GM20000 (cell line): ENCODE measurements at regions not wholly inside any gene's neighbourhood (a gene's known extent, or its start where the extent isn't known, plus 50 kb on each side); places are given as distances from the start of the nearest gene placed in this dataset.

Source experiments
- DNase-seq: peaks from one replicate; pipeline ENCODE4 v3.0.0; 2012; ENCODE audit warnings: low spot score
- TF ChIP-seq, protein P1 (sequence below): IDR thresholded peaks from 2 replicates; pipeline ENCODE4 v1.5.1; 2012; ENCODE audit warnings: mild to moderate bottlenecking, control low read depth; ENCODE audit errors: extremely low read depth, missing control alignments

DNA sequence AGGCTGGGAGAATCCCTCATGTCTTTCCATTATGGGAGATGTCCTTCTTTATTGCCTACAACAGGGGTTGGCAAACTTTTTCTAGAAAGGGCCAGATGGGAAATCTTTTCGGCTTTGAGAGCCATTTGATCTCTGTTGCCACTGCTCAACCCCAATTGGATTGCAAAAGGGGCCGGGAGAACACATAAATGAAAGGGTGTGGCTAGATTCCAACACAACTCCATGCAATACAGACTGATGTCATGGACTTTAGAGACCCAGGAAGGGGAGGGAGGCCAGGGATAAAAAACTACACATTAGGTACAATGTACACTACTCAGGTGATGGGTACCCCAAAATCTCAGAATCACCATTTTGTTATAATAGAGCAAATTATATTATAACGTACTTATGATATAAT is 97.6 kb upstream of the SIM2 start:
- DNase-seq: no peak
- TF ChIP-seq, protein P1, sequence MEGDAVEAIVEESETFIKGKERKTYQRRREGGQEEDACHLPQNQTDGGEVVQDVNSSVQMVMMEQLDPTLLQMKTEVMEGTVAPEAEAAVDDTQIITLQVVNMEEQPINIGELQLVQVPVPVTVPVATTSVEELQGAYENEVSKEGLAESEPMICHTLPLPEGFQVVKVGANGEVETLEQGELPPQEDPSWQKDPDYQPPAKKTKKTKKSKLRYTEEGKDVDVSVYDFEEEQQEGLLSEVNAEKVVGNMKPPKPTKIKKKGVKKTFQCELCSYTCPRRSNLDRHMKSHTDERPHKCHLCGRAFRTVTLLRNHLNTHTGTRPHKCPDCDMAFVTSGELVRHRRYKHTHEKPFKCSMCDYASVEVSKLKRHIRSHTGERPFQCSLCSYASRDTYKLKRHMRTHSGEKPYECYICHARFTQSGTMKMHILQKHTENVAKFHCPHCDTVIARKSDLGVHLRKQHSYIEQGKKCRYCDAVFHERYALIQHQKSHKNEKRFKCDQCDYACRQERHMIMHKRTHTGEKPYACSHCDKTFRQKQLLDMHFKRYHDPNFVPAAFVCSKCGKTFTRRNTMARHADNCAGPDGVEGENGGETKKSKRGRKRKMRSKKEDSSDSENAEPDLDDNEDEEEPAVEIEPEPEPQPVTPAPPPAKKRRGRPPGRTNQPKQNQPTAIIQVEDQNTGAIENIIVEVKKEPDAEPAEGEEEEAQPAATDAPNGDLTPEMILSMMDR: no peak

DNA sequence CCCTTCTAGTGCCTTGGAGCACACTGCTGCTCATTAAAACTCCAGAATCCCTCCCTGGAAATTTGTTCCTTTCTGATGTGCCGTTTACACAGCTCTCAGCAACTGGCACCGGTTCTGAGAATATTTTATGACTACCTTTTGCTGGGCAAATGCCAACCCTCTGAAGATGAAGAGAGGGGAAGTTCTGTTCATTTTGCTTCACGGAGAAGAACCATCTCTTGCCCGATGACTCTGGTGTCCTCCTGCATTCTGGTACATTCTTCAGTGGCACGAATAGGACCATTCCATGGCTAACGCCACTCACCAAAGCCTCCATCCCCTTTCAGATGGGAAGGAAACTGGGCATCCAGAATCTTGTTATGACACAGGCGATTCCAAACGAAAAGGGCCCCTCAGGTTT is 96.2 kb upstream of the SIM2 start:
- TF ChIP-seq, protein P1: no peak
- no peak for DNase-seq

DNA sequence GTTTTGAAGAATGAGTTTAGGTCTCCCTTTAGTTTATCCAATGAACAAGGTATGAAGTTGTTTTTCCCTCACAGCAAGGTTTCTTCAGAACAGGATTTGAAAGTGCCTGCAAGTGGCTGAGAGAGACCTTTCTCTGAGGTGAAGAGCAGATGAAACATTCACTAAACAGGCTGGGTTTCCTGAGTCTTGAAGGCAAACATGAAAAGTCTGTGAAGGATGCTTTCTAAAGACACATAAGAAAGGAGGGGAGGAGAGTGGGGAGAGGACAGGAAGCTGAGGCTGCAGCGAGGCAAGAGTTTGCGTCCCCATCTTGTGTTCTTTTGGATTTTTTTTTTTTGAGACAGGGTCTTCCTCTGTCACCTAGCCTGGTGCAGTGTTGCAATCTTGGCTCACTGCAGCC is 95.7 kb upstream of the SIM2 start:
- TF ChIP-seq, protein P1: no peak
- no peak for DNase-seq

DNA sequence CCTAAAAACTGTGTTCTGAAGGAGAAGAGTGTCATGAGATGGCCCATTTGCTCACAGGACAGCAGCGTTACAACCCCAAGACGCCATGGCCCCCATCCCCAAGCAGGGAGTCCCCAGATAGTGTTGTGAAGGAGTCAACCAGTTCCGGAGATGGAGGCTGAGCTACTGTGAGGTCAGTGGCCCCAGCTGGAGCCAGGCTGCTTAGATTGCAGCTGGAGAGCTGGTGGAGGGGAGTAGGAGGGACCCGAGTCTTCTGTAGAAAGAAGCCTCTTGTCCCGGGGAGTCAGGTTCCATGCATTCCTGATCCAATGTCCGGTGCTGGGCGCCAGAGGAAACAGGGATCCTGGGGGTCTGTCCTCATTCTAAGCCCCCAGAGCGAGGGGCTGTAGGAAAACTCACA is 93.5 kb upstream of the SIM2 start:
- TF ChIP-seq, protein P1: no peak
- DNase-seq: no peak

DNA sequence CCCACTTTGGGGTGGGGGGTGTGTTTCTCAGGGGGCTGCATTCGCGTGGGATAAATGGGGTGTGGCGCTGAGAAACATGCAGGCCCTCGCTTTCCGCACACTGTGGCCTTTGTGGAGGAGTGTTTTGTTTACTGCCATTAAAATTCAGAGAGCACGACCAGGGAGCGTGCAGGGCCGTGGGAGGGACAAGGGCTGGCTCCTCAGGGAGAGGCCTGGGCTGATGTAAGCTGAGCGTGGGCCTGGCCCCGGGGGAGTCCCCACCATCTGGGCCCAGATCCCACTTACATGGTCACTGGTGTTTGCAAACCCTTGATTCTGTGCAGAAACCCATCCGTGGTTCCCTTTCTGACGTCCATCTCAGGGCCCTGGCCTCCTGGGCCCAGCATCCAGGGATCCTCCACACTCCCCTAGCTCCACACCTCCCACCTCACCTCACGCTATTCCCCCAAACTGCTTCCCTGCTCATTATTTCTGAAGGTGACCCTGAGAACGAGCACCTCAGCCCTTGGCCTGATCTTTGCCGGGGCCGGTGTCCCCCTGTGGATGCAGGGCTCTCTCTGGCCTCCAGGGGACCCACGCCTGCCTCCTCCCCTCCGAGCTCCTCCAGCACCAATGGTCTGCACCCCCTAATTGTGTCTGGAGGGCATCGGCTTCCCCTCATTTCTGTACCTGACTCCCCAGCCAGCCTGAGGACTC is 92.5 kb upstream of the SIM2 start:
- DNase-seq: no peak
- TF ChIP-seq, protein P1: no peak

DNA sequence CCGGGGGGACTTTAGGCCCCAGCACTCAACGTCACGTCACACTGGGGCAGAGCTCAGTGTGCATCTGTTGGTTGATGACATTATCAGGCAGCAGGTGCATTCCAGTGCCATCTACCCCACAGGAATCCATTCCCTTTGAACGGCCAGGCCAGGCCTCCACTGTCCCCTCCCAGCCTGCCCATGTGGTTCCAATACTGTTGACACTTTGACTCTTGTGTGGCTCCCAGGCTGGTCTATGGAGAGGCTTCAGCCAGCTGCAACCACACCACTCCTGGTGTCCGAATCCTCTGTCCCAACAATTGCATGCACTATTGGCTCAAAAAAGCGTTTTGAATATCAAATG is 92.0 kb upstream of the SIM2 start:
- TF ChIP-seq, protein P1: no peak
- DNase-seq: no peak

DNA sequence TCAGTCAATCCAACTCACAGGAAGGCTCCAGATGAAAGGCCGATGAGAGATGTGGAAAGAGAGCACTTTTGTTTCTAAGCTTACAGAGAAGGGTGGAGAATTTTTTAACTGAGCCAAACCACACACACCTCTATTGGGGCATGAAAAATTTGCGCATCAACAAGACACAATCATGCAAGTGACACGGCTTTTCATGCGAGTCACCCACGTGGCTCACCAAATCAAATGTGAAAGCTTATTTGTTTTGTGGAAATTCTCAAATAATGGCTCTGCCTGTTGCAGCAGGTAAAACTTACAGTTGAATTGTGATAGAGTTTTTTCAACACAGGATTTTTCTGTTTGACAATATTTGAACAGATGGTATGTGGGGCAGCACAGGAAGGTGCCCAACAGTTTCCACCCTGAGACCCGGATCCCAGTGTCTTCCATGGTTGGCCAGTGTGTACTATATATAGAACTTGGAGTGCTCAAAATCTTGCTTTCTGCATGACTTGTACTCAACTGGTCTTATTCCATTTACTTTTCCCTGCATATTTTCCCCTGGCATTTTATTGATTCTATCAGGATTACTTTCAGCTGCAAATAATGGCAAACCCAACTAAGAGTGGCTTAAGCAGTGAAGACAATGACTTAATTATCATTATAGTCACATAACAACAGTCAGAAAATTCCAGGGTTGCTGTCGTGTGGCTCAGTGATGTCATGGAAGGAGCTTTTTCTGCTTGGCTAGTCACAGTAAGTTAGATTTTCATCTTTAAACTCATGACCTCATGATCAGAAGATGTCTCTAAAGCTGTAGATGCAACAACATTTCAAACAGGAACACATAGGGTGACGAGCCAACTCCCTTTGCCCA is 90.6 kb upstream of the SIM2 start:
- DNase-seq: no peak
- TF ChIP-seq, protein P1: no peak
